ENCODE measurements at regions not wholly inside any gene's neighbourhood (a gene's known extent, or its start where the extent isn't known, plus 50 kb on each side); places are given as distances from the start of the nearest gene placed in this dataset.

DNA sequence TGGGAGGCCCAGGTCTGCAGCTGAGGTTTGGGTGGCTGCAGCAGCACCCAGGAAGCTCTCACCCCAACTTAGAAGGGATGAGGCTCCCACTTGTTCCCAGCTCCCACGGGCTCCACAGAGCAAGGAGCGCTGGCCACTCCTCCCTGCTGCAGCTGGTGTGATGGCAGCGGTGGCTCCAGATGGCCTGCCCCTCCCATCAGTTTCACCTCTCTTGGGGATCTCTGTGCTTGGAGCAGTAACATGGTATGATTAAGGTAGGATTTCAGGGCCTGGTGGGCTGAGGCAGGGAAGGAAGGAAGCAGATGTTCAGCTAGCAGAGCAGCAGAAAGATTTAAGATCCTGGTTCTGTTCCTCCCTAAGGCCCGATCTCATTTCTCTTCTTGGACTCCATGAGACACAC, 66.8 kb upstream of the KIF5B start:
- TF ChIP-seq ESRRG (CRISPR knock-in tag; IDR thresholded peaks at IDR 0.05) (no peak), ZC3H10 (CRISPR knock-in tag; IDR thresholded peaks at IDR 0.05) (no peak)

Data from SK-N-SH treated with all-trans-retinoic acid at 6 μM for 48 hours (cell line).